ENCODE measurements at regions not wholly inside any gene's neighbourhood (a gene's known extent, or its start where the extent isn't known, plus 50 kb on each side); places are given as distances from the start of the nearest gene placed in this dataset.

- FAIRE-seq (no peak), DNase-seq (ENCODE audit: insufficient read length) (no peak)
- no peak for TF ChIP-seq TAF1 (IDR thresholded peaks at IDR 0.05; ENCODE audit: borderline replicate concordance, low read depth, low read length)
- TF ChIP-seq POLR2AphosphoS5 (IDR thresholded peaks at IDR 0.05; ENCODE audit: low read depth, low read length) = no peak
- no peak for TF ChIP-seq POLR2A (IDR thresholded peaks at IDR 0.05; ENCODE audit: low read depth, low read length)
Observed at GRCh38 chr2:36013064-36013463, 342.5 kb upstream of the CRIM1 start.

GRCh38 chr2:36006444-36006843, 349.1 kb upstream of the CRIM1 start:
- no peak for DNase-seq (ENCODE audit: insufficient read length)
- TF ChIP-seq POLR2A (IDR thresholded peaks at IDR 0.05; ENCODE audit: low read depth, low read length) (no peak), POLR2AphosphoS5 (IDR thresholded peaks at IDR 0.05; ENCODE audit: low read depth, low read length) (no peak), TAF1 (IDR thresholded peaks at IDR 0.05; ENCODE audit: borderline replicate concordance, low read depth, low read length) (no peak)
- FAIRE-seq = no peak

- no peak for FAIRE-seq
- DNase-seq (ENCODE audit: insufficient read length) = no peak
Observed at GRCh38 chr2:36002941-36003340, 352.6 kb upstream of the CRIM1 start.

GRCh38 chr2:35997488-35997887, 358.1 kb upstream of the CRIM1 start:
- TF ChIP-seq POLR2AphosphoS5 (IDR thresholded peaks at IDR 0.05; ENCODE audit: low read depth, low read length) (no peak), TAF1 (IDR thresholded peaks at IDR 0.05; ENCODE audit: borderline replicate concordance, low read depth, low read length) (no peak), POLR2A (IDR thresholded peaks at IDR 0.05; ENCODE audit: low read depth, low read length) (no peak)
- DNase-seq (ENCODE audit: insufficient read length) (no peak), FAIRE-seq (no peak)

More at GRCh38 chr2:36002941-36003340, 352.6 kb upstream of the CRIM1 start:
- TF ChIP-seq POLR2AphosphoS5 (IDR thresholded peaks at IDR 0.05; ENCODE audit: low read depth, low read length) (no peak), TAF1 (IDR thresholded peaks at IDR 0.05; ENCODE audit: borderline replicate concordance, low read depth, low read length) (no peak), POLR2A (IDR thresholded peaks at IDR 0.05; ENCODE audit: low read depth, low read length) (no peak)

- TF ChIP-seq POLR2AphosphoS5 (IDR thresholded peaks at IDR 0.05; ENCODE audit: low read depth, low read length) (no peak), POLR2A (IDR thresholded peaks at IDR 0.05; ENCODE audit: low read depth, low read length) (no peak), TAF1 (IDR thresholded peaks at IDR 0.05; ENCODE audit: borderline replicate concordance, low read depth, low read length) (no peak)
- DNase-seq (ENCODE audit: insufficient read length) (no peak), FAIRE-seq (no peak)
Observed at GRCh38 chr2:35989503-35989902, 366.1 kb upstream of the CRIM1 start.

GRCh38 chr2:35989040-35989439, 366.5 kb upstream of the CRIM1 start:
- DNase-seq (ENCODE audit: insufficient read length) (no peak), FAIRE-seq (no peak)
- TF ChIP-seq POLR2AphosphoS5 (IDR thresholded peaks at IDR 0.05; ENCODE audit: low read depth, low read length) (no peak), POLR2A (IDR thresholded peaks at IDR 0.05; ENCODE audit: low read depth, low read length) (no peak), TAF1 (IDR thresholded peaks at IDR 0.05; ENCODE audit: borderline replicate concordance, low read depth, low read length) (no peak)

GRCh38 chr2:35986871-35987270, 368.7 kb upstream of the CRIM1 start:
- DNase-seq (ENCODE audit: insufficient read length) (no peak), FAIRE-seq (no peak)
- TF ChIP-seq POLR2A (IDR thresholded peaks at IDR 0.05; ENCODE audit: low read depth, low read length) (no peak), TAF1 (IDR thresholded peaks at IDR 0.05; ENCODE audit: borderline replicate concordance, low read depth, low read length) (no peak), POLR2AphosphoS5 (IDR thresholded peaks at IDR 0.05; ENCODE audit: low read depth, low read length) (no peak)

GRCh38 chr2:35978218-35978617, 377.4 kb upstream of the CRIM1 start:
- FAIRE-seq = no peak
- TF ChIP-seq POLR2A (IDR thresholded peaks at IDR 0.05; ENCODE audit: low read depth, low read length) (no peak), TAF1 (IDR thresholded peaks at IDR 0.05; ENCODE audit: borderline replicate concordance, low read depth, low read length) (no peak), POLR2AphosphoS5 (IDR thresholded peaks at IDR 0.05; ENCODE audit: low read depth, low read length) (no peak)
- no peak for DNase-seq (ENCODE audit: insufficient read length)

- no peak for FAIRE-seq
Observed at GRCh38 chr2:35976611-35977010, 379.0 kb upstream of the CRIM1 start.

GRCh38 chr2:35973737-35974132, 381.8 kb upstream of the CRIM1 start:
- no peak for FAIRE-seq
- DNase-seq (ENCODE audit: insufficient read length) = no peak
- no peak for TF ChIP-seq POLR2AphosphoS5 (IDR thresholded peaks at IDR 0.05; ENCODE audit: low read depth, low read length)

More at GRCh38 chr2:35976611-35977010, 379.0 kb upstream of the CRIM1 start:
- DNase-seq (ENCODE audit: insufficient read length) = no peak
- TF ChIP-seq POLR2AphosphoS5 (IDR thresholded peaks at IDR 0.05; ENCODE audit: low read depth, low read length) (no peak), POLR2A (IDR thresholded peaks at IDR 0.05; ENCODE audit: low read depth, low read length) (no peak), TAF1 (IDR thresholded peaks at IDR 0.05; ENCODE audit: borderline replicate concordance, low read depth, low read length) (no peak)

- no peak for DNase-seq (ENCODE audit: insufficient read length)
- TF ChIP-seq POLR2A (IDR thresholded peaks at IDR 0.05; ENCODE audit: low read depth, low read length) (no peak), POLR2AphosphoS5 (IDR thresholded peaks at IDR 0.05; ENCODE audit: low read depth, low read length) (no peak)
- FAIRE-seq = no peak
Observed at GRCh38 chr2:35973132-35973736, 382.3 kb upstream of the CRIM1 start.

- FAIRE-seq = no peak
- no peak for TF ChIP-seq POLR2A (IDR thresholded peaks at IDR 0.05; ENCODE audit: low read depth, low read length)
- no peak for TF ChIP-seq TAF1 (IDR thresholded peaks at IDR 0.05; ENCODE audit: borderline replicate concordance, low read depth, low read length)
- no peak for TF ChIP-seq POLR2AphosphoS5 (IDR thresholded peaks at IDR 0.05; ENCODE audit: low read depth, low read length)
- DNase-seq (ENCODE audit: insufficient read length) = no peak
Observed at GRCh38 chr2:35963824-35964223, 391.8 kb upstream of the CRIM1 start.

GRCh38 chr2:35963357-35963756, 392.2 kb upstream of the CRIM1 start:
- TF ChIP-seq POLR2A (IDR thresholded peaks at IDR 0.05; ENCODE audit: low read depth, low read length) (no peak), POLR2AphosphoS5 (IDR thresholded peaks at IDR 0.05; ENCODE audit: low read depth, low read length) (no peak), TAF1 (IDR thresholded peaks at IDR 0.05; ENCODE audit: borderline replicate concordance, low read depth, low read length) (no peak)
- FAIRE-seq = no peak

More at GRCh38 chr2:35963357-35963756, 392.2 kb upstream of the CRIM1 start:
- no peak for DNase-seq (ENCODE audit: insufficient read length)
